ENCODE measurements at regions not wholly inside any gene's neighbourhood (a gene's known extent, or its start where the extent isn't known, plus 50 kb on each side); places are given as distances from the start of the nearest gene placed in this dataset.

- TF ChIP-seq, protein P1, sequence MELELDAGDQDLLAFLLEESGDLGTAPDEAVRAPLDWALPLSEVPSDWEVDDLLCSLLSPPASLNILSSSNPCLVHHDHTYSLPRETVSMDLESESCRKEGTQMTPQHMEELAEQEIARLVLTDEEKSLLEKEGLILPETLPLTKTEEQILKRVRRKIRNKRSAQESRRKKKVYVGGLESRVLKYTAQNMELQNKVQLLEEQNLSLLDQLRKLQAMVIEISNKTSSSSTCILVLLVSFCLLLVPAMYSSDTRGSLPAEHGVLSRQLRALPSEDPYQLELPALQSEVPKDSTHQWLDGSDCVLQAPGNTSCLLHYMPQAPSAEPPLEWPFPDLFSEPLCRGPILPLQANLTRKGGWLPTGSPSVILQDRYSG (tag; conservative IDR thresholded peaks at IDR 0.05; ENCODE audit: low read depth): no peak
- TF ChIP-seq MEF2A (IDR thresholded peaks at IDR 0.05; ENCODE audit: control insufficient read depth, low read depth, low read length) (no peak), CREB1 (IDR thresholded peaks at IDR 0.05) (no peak), CREB1 (CRISPR knock-in tag; IDR thresholded peaks at IDR 0.05) (no peak)
Observed at GRCh38 chr5:112626715-112627114, 111.0 kb upstream of the APC start (continued).

DNA sequence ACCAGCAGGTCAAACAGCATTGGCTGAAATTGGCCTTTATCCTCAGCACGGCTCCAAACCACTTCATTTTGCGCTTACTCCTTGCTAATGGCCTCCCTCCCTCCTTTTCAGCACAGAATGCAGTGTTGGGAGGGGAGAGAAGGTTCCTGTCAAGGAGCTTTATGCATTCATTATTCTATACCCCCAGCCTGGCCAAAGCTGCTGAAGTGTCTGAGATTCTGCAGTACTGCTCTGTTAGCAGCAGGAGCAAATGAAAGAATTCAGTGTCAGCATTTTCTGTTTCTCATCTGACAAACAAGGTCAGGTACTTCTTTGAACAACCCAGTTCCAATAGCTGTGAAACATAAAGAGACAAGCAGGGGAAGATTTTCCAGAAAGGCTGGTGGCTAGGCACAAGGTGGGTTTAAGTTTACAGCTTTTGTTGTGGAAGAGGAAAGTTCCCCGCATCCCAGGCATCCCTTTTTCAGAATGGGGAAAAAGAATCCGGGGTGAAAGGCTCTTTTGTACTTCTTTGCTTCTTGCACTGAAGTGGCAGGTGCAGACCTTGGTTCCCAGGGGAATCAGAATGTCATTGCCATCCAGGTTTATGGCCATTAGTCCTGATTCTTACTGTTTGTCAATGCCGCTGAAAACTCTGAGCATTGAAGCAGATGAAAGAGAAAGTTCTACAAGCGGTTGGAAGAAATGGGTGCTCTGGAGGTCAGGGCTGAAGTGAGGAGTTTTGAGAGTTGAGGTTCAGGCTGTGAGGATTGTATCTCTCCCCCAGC lies 109.3 kb upstream of the APC start:
- H3K27me3 ChIP-seq (ENCODE audit: control insufficient read depth in 2 of 2, insufficient read depth in 2 of 2, low read length in 2 of 2): peaks cover 0 to 9% of the 10 kb centered on the region in 2 experiments; a peak in 3 of 5 replicates
- H3K36me3 ChIP-seq (ENCODE audit: control insufficient read depth, insufficient read depth, low read length): no peaks in the 10 kb centered on the region
- in situ Hi-C loops (cut with MboI): no loop called here
- H3K9ac ChIP-seq (ENCODE audit: insufficient read depth in 1 of 2, low read depth in 2 of 2, low read length in 2 of 2): no peak overlapping the region
- H3K4me1 ChIP-seq (replicated peaks in 1 of 2; ENCODE audit: control insufficient read depth in 2 of 2, insufficient read depth in 2 of 2, low read length in 2 of 2): no peaks in the 10 kb centered on the region
- DNase-seq (ENCODE audit: extremely low read depth in 1 of 4, low spot score in 3 of 4) (no peak), ATAC-seq (no peak), FAIRE-seq (no peak)
- CTCF ChIA-PET (ENCODE audit: low intra/inter-chr PET ratio): no interaction called here
- intact Hi-C loops (cut with micrococcal nuclease): no loop called here
- no peak overlapping the region for H3K4me3 ChIP-seq
- no peak overlapping the region for H3K27ac ChIP-seq (ENCODE audit: extremely low read depth, low read depth, low read length)
- H3K4me2 ChIP-seq (ENCODE audit: insufficient read depth, low read length): no peak overlapping the region
- H3K79me2 ChIP-seq (ENCODE audit: control insufficient read depth, insufficient read depth, low read length): no peaks in the 10 kb centered on the region
- no peaks in the 10 kb centered on the region for H4K20me1 ChIP-seq (replicated peaks; ENCODE audit: control insufficient read depth, insufficient read depth, low read length)
- POLR2A ChIA-PET: no interaction called here
- no peaks in the 10 kb centered on the region; the same call in 1 of the 2 replicates for H3K9me3 ChIP-seq (replicated peaks; ENCODE audit: control insufficient read depth, insufficient read depth, low read depth, low read length)
- BruUV-seq (replicated peaks): no TSS peak
- H3K9me1 ChIP-seq (ENCODE audit: control insufficient read depth, insufficient read depth, low read length): no peaks in the 10 kb centered on the region
- H2AFZ ChIP-seq (ENCODE audit: low read depth, low read length): no peak overlapping the region
- WGBS (ENCODE audit: insufficient coverage, low coverage, missing lambda C conversion rate): 2% methylated on average over 6 of the region's 6 CpGs
- TF ChIP-seq C11orf30 (IDR thresholded peaks at IDR 0.05; ENCODE audit: low read depth) (peak; percentile 80), CHD1 (IDR thresholded peaks at IDR 0.05; ENCODE audit: low read length) (no peak), YY1 (IDR thresholded peaks at IDR 0.05; ENCODE audit: borderline replicate concordance in 1 of 3, control insufficient read depth in 1 of 3, extremely low read depth in 1 of 3, insufficient read depth in 3 of 3, insufficient read length in 1 of 3, insufficient replicate concordance in 2 of 3, low read depth in 1 of 3, low read length in 2 of 3) (no peak), WHSC1 (IDR thresholded peaks at IDR 0.05; ENCODE audit: low read length) (no peak)
